Left colon (tissue), 2 donors: ENCODE measurements at regions not wholly inside any gene's neighbourhood (a gene's known extent, or its start where the extent isn't known, plus 50 kb on each side); places are given as distances from the start of the nearest gene placed in this dataset.
"Not testable (repeated sequence)": the region's sequence is repeated elsewhere in the genome, so short reads cannot be mapped to it uniquely, and the experiment has no call there.

ENCODE experiments used
- ATAC-seq: fragments of 200-7000 bp; cut with Tn5 transposase; one replicate; pipeline ENCODE4 v1.9.1; 2020; ENCODE audit warnings: mild to moderate bottlenecking, moderate library complexity
- DNase-seq, 2 donors: peaks; one replicate each; pipeline ENCODE4 v3.0.0-alpha.2; 2020
- intact Hi-C, 2 donors: fragments of 100-400 bp; cut with DNase I in 1 of 2; cut with micrococcal nuclease in 1 of 2; formaldehyde crosslinking; loops; one replicate each; pipeline versions ENCODE4 v1.11.2 to v1.14.0; 2022; cut with DNase I, micrococcal nuclease
- donor health status: DM: no; HTN: no; CAD: no.
- donor health status: DM: yes; HTN: yes; CAD: no.

DNA sequence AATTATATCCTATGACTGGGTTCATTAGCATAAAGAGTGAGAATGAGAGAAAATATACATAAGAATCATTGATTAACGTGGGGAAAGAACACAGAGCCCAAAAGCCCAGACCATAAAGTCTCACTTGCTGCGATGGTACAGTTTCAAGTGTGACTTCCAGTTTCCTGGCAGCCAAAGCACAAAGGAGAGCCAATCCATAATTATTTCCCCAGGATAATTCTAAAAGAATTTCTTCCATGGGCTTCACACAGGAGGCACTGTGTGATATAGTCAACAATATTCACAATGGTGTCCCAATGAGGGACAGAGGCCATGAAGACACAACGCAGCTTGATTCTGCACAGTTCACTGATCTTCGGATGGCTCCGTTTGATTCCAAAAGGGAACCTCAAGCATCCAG is 321.6 kb downstream of the PLPP3 start:
- intact Hi-C loops: no loop called here
- ATAC-seq (no peak), DNase-seq (no peak)

GRCh38 chr1:56256153-56257000 is 323.0 kb downstream of the PLPP3 start:
- DNase-seq (no peak), ATAC-seq (no peak)
- intact Hi-C loops: no loop called here

GRCh38 chr1:56255516-56256152 is 323.7 kb downstream of the PLPP3 start:
- peak; percentile 6 to 61 for DNase-seq
- no peak for ATAC-seq
- intact Hi-C loops: no loop called here

- ATAC-seq: no peak
- no peak for DNase-seq
- intact Hi-C loops: no loop called here
These were observed 325.2 kb downstream of the PLPP3 start for GRCh38 chr1:56254130-56254529.

DNA sequence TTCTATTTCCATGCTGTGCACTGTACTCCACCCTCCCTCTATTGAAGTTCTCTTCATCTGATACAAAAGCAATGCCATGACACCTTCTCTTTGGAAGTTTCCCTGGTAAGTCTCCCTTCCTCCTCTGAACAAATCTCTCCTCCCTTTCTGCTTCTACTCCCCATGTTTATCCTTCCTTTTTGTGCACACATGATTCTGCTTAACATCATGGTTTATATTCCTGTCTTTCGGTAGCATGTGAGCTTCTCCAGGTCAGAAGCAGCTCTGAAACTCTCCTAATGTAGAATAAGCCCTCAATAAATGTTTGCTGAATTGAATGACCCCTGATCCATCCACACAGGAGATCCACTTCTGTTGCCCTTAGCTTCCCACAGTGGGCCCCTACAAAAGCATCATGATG is 328.6 kb downstream of the PLPP3 start:
- ATAC-seq (no peak), DNase-seq (no peak)
- intact Hi-C loops: no loop called here

DNA sequence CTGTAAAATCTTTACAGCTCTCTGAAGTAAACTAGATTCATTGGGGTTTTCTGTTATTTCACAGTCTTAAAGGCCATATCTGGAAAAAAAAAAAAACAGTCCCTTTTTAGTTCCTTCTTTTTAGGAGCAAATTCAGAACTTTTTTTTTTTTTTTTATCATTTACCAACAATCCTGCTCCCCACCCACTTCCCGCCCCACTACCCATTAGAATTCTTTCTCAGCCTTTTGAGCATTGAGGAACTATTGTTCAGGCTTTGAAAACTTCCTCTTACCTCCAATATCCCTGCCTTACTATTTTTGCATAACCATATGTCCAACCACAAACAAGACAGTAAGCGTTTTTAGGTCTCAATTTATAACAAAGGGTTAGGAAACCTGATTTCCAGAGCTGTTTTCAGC is 330.1 kb downstream of the PLPP3 start:
- intact Hi-C loops: no loop called here
- ATAC-seq (no peak), DNase-seq (no peak)

DNA sequence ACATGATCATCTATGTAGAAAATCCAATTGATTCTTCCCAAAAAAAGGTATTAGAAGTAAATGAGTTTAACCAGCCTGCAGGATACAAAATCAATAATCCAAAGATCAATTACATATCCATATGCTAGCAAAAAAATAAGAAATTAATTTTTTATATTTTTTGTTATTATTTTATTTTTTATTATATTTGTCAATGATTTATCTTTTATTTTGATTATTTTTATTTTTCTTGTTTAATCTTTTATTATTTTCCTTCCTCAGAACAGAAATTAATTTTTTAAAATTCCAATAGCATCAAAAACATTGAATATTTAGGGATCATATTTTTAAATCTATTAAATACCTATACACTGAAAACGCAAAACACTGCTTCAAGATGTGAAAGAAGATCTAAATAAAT is 331.2 kb downstream of the PLPP3 start:
- ATAC-seq: no peak
- intact Hi-C loops: no loop called here
- DNase-seq: no peak

DNA sequence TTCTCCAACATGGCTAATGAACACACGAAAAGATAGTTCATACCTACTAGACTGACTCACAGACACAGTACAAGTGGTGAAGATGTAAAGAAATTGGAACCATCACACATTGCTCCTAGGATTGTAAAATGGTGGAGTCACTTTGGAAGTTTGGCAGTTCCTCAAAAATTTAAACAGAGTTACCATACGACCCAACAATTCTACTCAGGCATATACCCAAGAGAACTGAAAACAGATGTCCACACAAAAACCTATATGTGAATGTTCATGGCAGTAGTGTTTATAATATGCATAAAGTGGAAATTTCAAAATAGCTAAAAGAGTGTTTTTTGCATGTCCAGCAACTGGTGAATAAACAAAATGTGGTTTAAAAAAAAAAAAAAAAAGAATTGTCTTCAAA is 332.6 kb downstream of the PLPP3 start:
- DNase-seq, ATAC-seq, intact Hi-C loops: not testable (repeated sequence)

- ATAC-seq (no peak), DNase-seq (no peak)
- intact Hi-C loops: no loop called here
These were observed 339.0 kb downstream of the PLPP3 start for GRCh38 chr1:56240400-56240799.

DNA sequence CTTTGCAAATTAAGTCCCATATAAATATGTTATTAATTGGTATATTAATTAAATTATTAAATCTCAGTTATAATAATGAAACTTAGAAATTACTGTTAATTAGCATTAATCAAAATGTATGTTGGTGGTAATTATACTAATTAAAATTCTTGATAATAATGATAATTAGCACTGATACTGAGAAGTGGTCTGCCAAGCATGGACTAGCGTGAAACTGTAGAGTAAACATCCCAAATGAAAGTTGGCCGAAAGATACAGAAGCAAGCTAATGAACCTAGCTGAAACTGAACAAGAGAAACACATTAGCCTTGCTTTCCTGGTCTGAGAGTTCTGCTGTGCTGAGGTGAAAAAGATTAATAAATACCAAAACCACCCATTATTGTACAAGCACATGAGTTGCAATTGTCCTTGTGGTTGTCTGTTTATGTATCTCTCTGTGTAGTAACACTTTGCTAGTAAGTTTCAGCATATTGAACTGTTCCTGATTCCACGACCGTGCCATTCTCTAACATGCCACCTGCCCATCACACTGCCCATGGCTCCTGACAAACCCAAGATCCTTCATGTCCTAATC is 341.8 kb downstream of the PLPP3 start:
- no peak for ATAC-seq
- DNase-seq: no peak
- intact Hi-C loops: no loop called here

- DNase-seq: no peak
- no peak for ATAC-seq
- intact Hi-C loops: no loop called here
These were observed 342.7 kb downstream of the PLPP3 start for GRCh38 chr1:56236688-56237087.

DNA sequence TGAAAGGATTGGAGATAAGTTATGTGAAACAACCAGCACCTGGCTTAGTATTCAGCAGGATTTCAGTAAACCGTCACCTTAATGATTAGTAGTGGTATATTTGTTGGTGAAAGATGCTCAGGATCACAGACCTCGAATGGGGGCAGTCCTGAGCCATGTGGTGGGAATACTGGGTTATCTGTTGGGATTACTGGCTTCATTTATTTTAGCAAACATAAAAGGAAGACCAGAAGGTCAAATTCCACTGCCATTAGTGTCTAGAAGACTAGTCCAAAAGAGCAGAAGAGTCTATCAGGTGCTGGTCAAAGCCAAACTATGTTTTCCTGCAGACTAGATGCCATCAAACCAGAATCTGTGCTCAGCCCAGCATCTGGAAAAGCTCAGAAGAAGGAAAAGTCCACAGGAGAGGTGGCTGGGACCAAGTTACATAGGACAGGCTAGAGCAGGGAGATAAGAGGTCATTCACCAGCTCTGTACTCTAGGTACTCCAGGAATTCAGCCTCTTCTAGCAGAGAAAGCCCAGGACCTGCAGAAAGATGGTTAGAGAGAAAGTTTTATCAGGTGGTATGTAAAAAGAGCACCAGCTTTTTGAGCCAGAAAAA is 343.4 kb downstream of the PLPP3 start:
- intact Hi-C loops: no loop called here
- ATAC-seq: no peak
- no peak for DNase-seq

GRCh38 chr1:56229186-56229585 is 350.2 kb downstream of the PLPP3 start:
- intact Hi-C loops: no loop called here
- DNase-seq: no peak
- no peak for ATAC-seq

DNA sequence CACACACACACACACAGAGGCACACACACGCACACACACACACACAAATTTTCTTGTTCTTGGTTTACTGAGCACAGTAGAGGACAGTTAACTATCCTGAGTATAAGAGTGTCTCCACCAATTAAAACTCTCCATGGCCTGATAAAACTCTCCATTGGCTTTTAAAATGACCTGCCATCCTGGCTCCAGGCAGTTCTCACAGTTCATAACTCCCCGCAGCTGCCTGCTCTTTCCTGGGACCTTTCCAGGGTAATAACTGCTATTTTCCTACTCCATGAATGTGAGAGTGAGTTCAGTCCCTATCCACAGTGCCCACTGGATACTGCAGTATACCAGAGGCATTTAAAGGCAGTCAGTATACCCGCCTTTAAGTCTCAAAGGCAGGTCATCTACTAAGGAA is 351.5 kb downstream of the PLPP3 start:
- ATAC-seq: no peak
- intact Hi-C loops: no loop called here
- DNase-seq: no peak

DNA sequence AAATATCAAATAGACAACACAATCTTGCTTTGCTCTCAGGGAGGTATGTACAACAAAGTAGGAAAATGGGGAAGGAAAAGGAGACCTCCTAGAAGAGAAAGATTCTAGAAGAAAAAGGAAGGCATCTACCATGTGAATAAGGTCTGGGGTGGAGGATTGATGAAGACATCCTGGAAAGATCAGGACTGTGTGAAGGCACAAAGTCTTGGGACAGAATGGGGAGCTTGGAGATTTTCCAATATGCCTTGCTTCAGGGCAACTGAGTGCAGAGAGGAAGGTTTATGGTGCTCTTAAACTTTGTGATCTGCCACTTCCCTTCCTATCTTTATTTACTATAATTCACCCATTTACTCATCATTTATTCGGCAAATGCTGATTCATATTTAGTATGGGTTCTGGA is 352.0 kb downstream of the PLPP3 start:
- intact Hi-C loops: no loop called here
- ATAC-seq (no peak), DNase-seq (no peak)

- intact Hi-C loops: no loop called here
These were observed 353.2 kb downstream of the PLPP3 start for GRCh38 chr1:56225964-56226815.

GRCh38 chr1:56223968-56224367 is 355.4 kb downstream of the PLPP3 start:
- DNase-seq (no peak), ATAC-seq (no peak)
- intact Hi-C loops: no loop called here

More at GRCh38 chr1:56225964-56226815, 353.2 kb downstream of the PLPP3 start:
- ATAC-seq (no peak), DNase-seq (no peak)

DNA sequence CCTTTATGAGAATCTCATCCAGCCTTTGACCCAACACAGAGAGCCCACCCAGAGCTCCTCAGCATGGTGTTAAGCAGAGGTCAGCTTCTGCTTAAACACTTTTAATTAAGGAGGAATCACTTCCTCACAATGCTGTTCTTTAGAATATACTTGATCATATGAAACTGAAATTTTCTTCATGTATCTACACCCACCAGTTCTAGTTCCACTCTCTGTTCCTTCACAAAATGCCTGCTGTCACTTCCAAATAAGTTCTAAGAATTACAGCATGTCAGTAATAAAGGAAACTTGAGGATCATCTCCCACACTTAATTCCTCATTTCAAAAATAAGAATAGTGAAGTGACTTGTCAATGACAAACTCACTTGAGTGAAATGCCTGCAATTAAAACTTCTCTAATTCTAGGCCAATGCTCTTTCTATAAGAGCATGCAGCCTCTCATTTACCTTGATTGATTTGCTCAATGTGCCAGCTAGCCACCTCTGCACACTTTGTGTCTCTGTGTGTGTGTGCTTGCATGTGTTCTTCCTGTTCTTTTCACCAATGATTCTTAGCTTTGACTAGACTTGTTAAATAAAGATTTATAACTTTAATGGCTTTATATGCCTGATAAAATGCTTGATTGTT is 356.3 kb downstream of the PLPP3 start:
- intact Hi-C loops: no loop called here
- DNase-seq (no peak), ATAC-seq (no peak)

DNA sequence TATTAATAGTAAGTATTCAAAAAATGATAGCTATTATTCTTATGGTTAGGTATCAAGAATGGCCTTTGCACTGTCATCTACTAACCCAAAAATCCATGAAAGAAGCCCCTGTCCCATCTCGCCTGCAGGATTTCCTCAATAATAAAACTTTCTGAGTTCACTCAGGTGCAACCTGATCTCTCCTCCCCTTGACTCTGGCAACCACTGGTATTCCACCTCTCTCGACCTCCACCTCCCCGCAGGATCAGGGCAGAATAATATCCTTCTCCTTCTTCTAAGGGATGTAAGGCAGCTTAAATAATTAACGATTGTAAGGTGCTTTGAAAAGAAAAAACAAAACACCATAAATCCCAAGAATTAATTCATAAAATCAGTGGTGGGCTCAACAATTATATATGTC is 359.3 kb downstream of the PLPP3 start:
- ATAC-seq (no peak), DNase-seq (no peak)
- intact Hi-C loops: no loop called here
